ENCODE measurements at regions not wholly inside any gene's neighbourhood (a gene's known extent, or its start where the extent isn't known, plus 50 kb on each side); places are given as distances from the start of the nearest gene placed in this dataset.
"Not testable (repeated sequence)": the region's sequence is repeated elsewhere in the genome, so short reads cannot be mapped to it uniquely, and the experiment has no call there.

DNA sequence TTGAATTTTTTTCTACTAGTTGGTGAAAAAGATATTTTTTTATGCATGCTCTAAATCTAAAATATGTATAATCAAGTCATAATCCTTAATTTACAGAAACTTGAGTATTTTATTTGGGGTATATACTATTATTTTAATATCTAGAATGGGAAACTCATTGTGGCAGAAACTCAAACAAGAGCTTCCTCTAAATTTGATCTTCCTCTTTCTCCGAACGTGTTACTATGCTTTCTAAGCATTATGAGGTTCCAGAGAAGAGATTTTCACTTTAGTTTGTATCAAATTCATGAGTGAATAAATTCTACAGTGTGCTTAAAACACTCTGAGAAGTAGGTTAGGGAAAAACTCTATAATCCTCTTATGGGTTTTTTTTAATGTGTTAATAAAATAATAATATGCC is 173.1 kb downstream of the POTEB3 start:
- Histone ChIP-seq H3K36me3 (ENCODE audit: low read depth) (no peaks in the 10 kb centered on the region), H3K4me3 (no peak overlapping the region), H3K4me1 (ENCODE audit: low read depth) (no peaks in the 10 kb centered on the region), H3K9me3 (peaks cover 9% of the 10 kb centered on the region)
- ATAC-seq, result no peak
- intact Hi-C loops (cut with DNase I, micrococcal nuclease), result no loop called here
- no peak for TF ChIP-seq CTCF (IDR thresholded peaks at IDR 0.05)
- DNase-seq, result no peak

DNA sequence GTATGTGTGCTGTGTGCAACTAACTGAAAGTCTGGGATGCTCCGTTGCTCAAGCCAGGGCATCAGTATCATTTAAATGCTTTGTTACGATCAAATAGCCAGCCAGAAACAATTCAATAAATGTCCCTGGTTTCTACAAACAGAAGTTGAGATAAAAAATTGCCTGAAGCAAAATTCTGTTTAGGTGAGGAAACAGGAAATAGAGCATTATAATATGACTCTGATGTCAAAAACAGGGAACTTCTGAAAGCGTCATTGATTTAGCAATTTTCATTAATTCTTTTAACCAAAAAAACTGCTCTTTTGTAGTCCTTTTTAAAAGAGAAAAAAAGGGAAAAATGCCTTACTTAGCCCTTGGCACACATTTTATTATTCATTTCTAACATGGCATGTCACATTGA is 174.7 kb downstream of the POTEB3 start:
- H3K36me3 ChIP-seq (ENCODE audit: low read depth); DNase-seq; ATAC-seq; H3K4me1 ChIP-seq (ENCODE audit: low read depth); intact Hi-C loops (cut with DNase I, micrococcal nuclease); H3K4me3 ChIP-seq: not testable (repeated sequence)
- H3K9me3 ChIP-seq, result peaks cover 18% of the 10 kb centered on the region

DNA sequence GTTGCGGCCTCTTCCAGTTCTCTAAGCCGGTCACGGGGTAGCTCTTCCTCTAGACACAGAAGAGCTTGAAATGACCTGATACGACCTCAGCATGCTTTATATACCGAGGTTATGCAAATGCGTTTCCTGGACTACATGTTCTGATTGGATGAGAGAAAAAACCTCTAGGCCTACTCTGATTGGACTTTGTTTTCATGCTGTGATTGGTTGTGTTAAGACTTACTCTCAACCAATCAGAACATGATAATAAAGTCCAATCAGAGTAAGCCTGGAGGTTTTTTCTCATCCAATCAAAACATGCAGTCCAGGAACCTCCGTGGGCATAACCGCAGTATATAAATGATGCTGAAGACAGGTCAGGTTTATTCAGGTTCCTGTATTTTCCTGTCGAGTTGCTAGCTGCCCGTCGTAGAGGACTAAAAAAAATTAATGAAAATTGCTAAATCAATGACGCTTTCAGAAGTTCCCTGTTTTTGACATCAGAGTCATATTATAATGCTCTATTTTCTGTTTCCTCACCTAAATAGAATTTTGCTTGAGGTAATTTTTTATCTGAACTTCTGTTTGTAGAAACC is 177.4 kb downstream of the POTEB3 start:
- Histone ChIP-seq H3K4me3 (no peak overlapping the region), H3K9me3 (peaks cover 14% of the 10 kb centered on the region), H3K36me3 (ENCODE audit: low read depth) (no peaks in the 10 kb centered on the region), H3K4me1 (ENCODE audit: low read depth) (no peaks in the 10 kb centered on the region)
- ATAC-seq, result no peak
- DNase-seq, result no peak
- intact Hi-C loops (cut with DNase I, micrococcal nuclease), result no loop called here
- no peak for TF ChIP-seq CTCF (IDR thresholded peaks at IDR 0.05)

DNA sequence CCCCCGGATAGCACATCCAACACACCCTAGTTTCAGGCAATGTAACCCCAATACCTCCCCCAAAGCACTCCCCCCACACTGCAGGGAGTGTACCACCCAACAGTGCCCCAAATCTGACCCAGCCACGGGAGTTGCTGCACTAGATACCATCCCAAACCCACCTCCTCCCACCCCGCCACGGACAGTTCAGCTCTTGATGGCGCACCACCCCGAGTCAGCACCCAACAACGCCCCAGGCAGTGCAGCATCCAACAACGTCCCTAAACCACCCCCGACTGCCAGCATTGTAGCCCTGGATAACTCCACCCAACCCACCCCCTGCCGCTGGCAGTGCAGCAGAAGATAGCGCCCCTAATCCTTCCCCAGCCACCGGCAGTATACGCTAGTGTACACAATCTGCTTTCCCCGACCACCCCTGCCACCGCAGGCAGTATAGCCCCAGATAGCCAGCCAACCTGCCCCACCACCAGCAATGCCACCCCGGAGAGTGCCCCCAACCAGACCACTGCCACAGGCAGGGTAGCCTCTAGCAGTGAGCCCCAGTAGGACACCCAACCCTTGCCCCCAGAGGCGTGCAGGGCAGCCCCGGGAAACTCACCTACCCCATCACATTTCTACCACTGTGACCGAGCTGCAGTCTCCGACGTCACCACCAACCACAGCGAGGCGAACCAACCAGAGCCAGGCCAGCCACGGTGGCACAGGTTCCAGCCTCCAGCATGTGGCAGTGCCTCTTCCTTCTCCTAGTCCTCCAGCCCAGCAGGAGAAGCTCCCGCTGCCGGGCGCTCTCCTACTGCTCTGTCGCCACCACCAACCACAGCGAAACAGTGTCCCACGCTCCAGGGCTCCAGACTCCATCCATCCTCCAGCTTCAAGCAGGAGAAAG is 178.1 kb downstream of the POTEB3 start:
- ATAC-seq (peak; percentile 31), DNase-seq (peak in 1 of 3 donors; percentile 60)
- intact Hi-C loops (cut with DNase I, micrococcal nuclease), result no loop called here
- no peak overlapping the region for H3K4me3 ChIP-seq
- H3K9me3 ChIP-seq, result peaks cover 14% of the 10 kb centered on the region
- no peaks in the 10 kb centered on the region for H3K4me1 ChIP-seq (ENCODE audit: low read depth)
- TF ChIP-seq CTCF (IDR thresholded peaks at IDR 0.05), result no peak
- no peaks in the 10 kb centered on the region for H3K36me3 ChIP-seq (ENCODE audit: low read depth)

GRCh38 chr15:21261396-21261964 is 178.8 kb downstream of the POTEB3 start:
- DNase-seq (peak in 1 of 3 donors; percentile 64), ATAC-seq (peak; percentile 32)
- Histone ChIP-seq H3K4me1 (ENCODE audit: low read depth) (no peaks in the 10 kb centered on the region), H3K9me3 (peaks cover 14% of the 10 kb centered on the region), H3K36me3 (ENCODE audit: low read depth) (no peaks in the 10 kb centered on the region), H3K4me3 (no peak overlapping the region)
- no peak for TF ChIP-seq CTCF (IDR thresholded peaks at IDR 0.05)
- intact Hi-C loops (cut with DNase I, micrococcal nuclease), result no loop called here

DNA sequence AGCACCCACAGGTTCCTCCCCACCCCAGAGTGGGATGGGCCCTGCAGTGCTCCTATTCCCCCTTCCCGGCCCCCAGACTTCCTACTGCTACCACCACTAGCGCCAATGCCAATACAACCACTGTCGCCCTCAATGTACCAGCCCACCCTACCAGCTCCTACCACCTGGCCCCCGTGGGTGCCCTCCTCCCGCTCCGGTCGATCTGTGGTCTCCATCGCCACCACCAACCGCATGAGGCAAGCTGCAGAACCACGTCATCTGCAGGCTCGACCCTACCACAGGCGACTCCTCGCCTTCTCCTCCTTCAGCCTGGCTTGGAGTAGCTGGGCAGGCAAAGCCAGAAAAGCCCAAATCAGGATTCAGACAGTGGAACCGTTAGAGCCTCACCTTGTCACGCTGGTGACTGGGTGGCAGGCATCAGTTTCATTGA is 179.3 kb downstream of the POTEB3 start:
- no peak for ATAC-seq
- Histone ChIP-seq H3K4me1 (ENCODE audit: low read depth) (no peaks in the 10 kb centered on the region), H3K9me3 (peaks cover 14% of the 10 kb centered on the region), H3K36me3 (ENCODE audit: low read depth) (no peaks in the 10 kb centered on the region), H3K4me3 (no peak overlapping the region)
- DNase-seq, result peak in 2 of 3 donors; percentile 26 to 61
- TF ChIP-seq CTCF (IDR thresholded peaks at IDR 0.05), result no peak
- intact Hi-C loops (cut with DNase I, micrococcal nuclease), result no loop called here

DNA sequence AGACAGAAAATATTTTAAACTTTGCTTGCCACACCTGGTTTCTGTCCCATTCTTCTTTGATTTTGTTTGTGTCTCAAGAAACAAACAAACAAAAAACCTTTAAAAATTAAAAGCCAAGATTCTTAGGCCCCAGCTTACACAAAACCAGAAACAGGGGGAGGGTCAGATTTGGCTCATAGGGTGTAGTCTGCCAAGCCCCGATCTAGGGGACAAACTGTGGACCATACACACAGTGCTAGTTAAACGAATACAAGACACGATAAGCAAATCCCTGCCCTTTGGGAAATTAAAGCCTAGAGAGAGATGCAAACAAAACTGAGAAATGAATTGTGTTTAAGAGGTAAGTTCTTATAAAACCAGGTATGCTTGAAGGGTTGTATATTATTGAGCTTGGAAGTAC is 181.7 kb downstream of the POTEB3 start:
- intact Hi-C loops (cut with DNase I, micrococcal nuclease); H3K36me3 ChIP-seq (ENCODE audit: low read depth); DNase-seq; H3K4me3 ChIP-seq; H3K4me1 ChIP-seq (ENCODE audit: low read depth); ATAC-seq: not testable (repeated sequence)
- H3K9me3 ChIP-seq, result peaks cover 14% of the 10 kb centered on the region

DNA sequence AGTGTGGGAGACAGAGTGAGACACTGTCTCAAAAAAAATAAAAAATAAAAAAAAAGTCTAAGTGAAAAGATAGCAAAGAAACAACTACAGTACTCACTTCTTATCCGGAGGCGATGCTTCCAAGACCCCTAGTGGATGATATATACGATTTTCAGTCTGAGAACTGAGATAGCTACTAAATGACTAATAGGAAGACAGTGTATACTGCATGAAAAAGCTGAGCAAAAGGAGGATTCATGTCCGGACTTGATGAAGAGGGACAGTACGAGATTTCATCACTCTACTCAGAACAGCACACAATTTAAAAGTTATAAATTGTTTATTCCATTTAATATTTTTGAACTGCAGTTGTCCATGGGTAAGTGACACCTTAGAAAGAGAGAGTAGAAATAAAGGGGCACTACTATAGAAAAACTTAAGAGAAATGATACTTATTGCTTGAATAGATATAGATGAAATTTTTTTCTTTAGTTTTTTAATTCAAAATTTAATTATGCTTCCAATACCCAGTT is 190.7 kb downstream of the POTEB3 start:
- H3K4me1 ChIP-seq (ENCODE audit: low read depth); H3K4me3 ChIP-seq; H3K36me3 ChIP-seq (ENCODE audit: low read depth); DNase-seq; H3K9me3 ChIP-seq; intact Hi-C loops (cut with DNase I, micrococcal nuclease); ATAC-seq: not testable (repeated sequence)

All from mucosa of descending colon (tissue), 3 donors.